MCF 10A (cell line): ENCODE measurements at regions not wholly inside any gene's neighbourhood (a gene's known extent, or its start where the extent isn't known, plus 50 kb on each side); places are given as distances from the start of the nearest gene placed in this dataset.
A peak's percentile ranks its signal among the peaks of the same experiment; 100 is the strongest.

Experiments used
- BruUV-seq: library from RNA; stranded (reverse); fragments of 400-500 nt; replicated peaks from 2 replicates; lab custom pipeline; 2021; lab: Mats Ljungman, UMichigan
- CTCF ChIA-PET: fragments of 300-600 bp; sonication (Branson Sonifier 250); formaldehyde crosslinking; extraction: SDS; loops from one replicate; lab custom pipeline; 2021; ENCODE audit warnings: antibody characterized with exemption, inconsistent platforms; lab: Yijun Ruan, JAX
- POLR2A ChIA-PET: fragments of 300-600, 350-650 bp; sonication (Branson Sonifier 250); formaldehyde crosslinking; extraction: SDS; loops from one replicate; lab custom pipeline; 2020; ENCODE audit warnings: antibody characterized with exemption, inconsistent platforms; lab: Yijun Ruan, JAX
- DNase-seq: peaks from one replicate; pipeline ENCODE4 v3.0.0-alpha.2; 2018; ENCODE audit not compliant: unreplicated experiment
- H3K27ac Mint-ChIP-seq: one replicate; pipeline ENCODE4 v1.8.0; 2022; ENCODE audit warnings: mild to moderate bottlenecking, low read depth, mixed read lengths; ENCODE audit not compliant: unreplicated experiment
- H3K27me3 Mint-ChIP-seq: one replicate; pipeline ENCODE4 v1.8.0; 2022; ENCODE audit warnings: mixed read lengths; ENCODE audit not compliant: insufficient read depth, unreplicated experiment
- H3K36me3 Mint-ChIP-seq: one replicate; pipeline ENCODE4 v1.8.0; 2022; ENCODE audit warnings: mild to moderate bottlenecking, moderate library complexity, mixed read lengths; ENCODE audit not compliant: insufficient read depth, unreplicated experiment
- H3K4me1 Mint-ChIP-seq: one replicate; pipeline ENCODE4 v1.8.0; 2022; ENCODE audit warnings: mixed read lengths; ENCODE audit not compliant: insufficient read depth, unreplicated experiment
- H3K4me3 Mint-ChIP-seq: one replicate; pipeline ENCODE4 v1.8.0; 2022; ENCODE audit warnings: mild to moderate bottlenecking, moderate library complexity, mixed read lengths; ENCODE audit not compliant: unreplicated experiment
- H3K9me3 Mint-ChIP-seq: one replicate; pipeline ENCODE4 v1.8.0; 2022; ENCODE audit warnings: mixed read lengths; ENCODE audit not compliant: unreplicated experiment
- intact Hi-C: fragments of 100-400 bp; cut with micrococcal nuclease; formaldehyde crosslinking; loops from 2 replicates; pipeline ENCODE4 v1.14.1; 2022
- TF ChIP-seq, protein P1 (sequence below): fragments of 200-600 bp; IDR thresholded peaks from one replicate; pipeline ENCODE4 v1.8.0; 2022; ENCODE audit warnings: antibody characterized with exemption, mild to moderate bottlenecking; ENCODE audit not compliant: unreplicated experiment

DNA sequence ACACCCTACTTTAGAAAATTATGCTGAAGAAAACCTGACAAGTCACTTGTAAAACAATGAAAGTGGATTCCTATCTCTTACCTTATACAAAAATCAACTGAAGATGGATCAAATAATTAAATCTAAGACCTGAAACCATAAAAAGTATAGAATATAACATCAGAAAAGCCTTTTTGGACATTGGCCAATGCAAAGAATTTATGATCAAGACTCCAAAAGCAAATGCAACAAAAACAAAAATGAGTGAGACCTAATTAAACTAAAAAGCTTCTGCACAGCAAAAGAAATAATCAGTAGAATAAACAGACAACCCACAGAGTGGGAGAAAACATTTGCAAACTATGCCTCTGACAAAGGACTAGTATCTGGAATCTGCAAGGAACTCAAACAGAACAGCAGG lies 303.0 kb upstream of the CDH9 start:
- Mint-ChIP-seq H3K27me3 (no peaks in the 10 kb centered on the region), H3K36me3 (no peaks in the 10 kb centered on the region), H3K27ac (no peak overlapping the region), H3K4me3 (no peak overlapping the region), H3K9me3 (no peaks in the 10 kb centered on the region), H3K4me1 (no peaks in the 10 kb centered on the region)
- DNase-seq, result no peak
- TF ChIP-seq, protein P1, sequence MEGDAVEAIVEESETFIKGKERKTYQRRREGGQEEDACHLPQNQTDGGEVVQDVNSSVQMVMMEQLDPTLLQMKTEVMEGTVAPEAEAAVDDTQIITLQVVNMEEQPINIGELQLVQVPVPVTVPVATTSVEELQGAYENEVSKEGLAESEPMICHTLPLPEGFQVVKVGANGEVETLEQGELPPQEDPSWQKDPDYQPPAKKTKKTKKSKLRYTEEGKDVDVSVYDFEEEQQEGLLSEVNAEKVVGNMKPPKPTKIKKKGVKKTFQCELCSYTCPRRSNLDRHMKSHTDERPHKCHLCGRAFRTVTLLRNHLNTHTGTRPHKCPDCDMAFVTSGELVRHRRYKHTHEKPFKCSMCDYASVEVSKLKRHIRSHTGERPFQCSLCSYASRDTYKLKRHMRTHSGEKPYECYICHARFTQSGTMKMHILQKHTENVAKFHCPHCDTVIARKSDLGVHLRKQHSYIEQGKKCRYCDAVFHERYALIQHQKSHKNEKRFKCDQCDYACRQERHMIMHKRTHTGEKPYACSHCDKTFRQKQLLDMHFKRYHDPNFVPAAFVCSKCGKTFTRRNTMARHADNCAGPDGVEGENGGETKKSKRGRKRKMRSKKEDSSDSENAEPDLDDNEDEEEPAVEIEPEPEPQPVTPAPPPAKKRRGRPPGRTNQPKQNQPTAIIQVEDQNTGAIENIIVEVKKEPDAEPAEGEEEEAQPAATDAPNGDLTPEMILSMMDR, result no peak
- intact Hi-C loops, result no loop called here
- CTCF ChIA-PET, result interaction anchor here (0.6 kb wide), 1 partner anchor 155 kb away, joined by 4 read pairs; no protein-coding TSS in a partner anchor
- BruUV-seq, result no TSS peak
- POLR2A ChIA-PET, result no interaction called here

DNA sequence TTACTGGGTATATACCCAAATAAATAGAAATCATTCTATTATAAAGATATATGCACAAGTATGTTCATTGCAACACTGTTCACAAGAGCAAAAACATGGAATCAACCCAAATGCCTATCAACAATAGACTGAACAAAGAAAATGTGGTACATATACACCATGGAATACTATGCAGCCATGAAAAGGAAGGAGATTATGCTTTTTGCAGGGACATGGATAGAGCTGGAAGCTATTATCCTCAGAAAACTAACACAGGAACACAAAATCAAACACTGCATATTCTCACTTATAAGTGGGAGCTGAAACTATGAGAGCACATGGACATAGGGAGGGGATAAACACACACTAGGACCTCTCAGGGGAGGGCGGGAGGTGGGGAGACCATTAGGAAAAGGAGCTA lies 298.4 kb upstream of the CDH9 start:
- intact Hi-C loops, result no loop called here
- ChIA-PET POLR2A (no interaction called here), CTCF (no interaction called here)
- BruUV-seq, result no TSS peak
- TF ChIP-seq, protein P1, result no peak
- no peaks in the 10 kb centered on the region for H3K9me3 Mint-ChIP-seq
- no peaks in the 10 kb centered on the region for H3K36me3 Mint-ChIP-seq
- no peaks in the 10 kb centered on the region for H3K27me3 Mint-ChIP-seq
- DNase-seq, result no peak
- no peaks in the 10 kb centered on the region for H3K4me1 Mint-ChIP-seq
- H3K27ac Mint-ChIP-seq, result no peak overlapping the region
- H3K4me3 Mint-ChIP-seq, result no peak overlapping the region

DNA sequence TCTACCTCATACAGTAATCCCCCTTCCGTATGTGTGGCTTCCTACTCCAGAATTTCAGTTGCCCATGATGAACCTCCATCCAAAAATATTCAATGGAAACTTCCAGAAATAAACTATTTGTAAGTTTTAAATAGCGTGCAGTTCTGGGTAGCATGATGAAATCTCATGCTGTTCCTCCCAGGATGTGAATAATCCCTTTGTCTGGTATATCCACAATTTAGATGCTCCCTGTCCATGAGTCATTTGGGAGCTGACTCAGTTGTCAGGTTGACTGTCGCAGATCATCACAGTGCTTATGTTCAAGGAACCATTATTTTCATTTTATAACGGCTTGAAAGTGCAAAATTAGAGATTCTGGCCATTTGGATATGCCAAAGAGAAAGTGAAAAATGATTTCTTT lies 290.1 kb upstream of the CDH9 start:
- Mint-ChIP-seq H3K4me3 (no peak overlapping the region), H3K27me3 (no peaks in the 10 kb centered on the region), H3K36me3 (no peaks in the 10 kb centered on the region), H3K27ac (peak overlapping the region; percentile 74), H3K4me1 (peaks cover 5% of the 10 kb centered on the region), H3K9me3 (no peaks in the 10 kb centered on the region)
- ChIA-PET POLR2A (interaction anchor here (0.5 to 0.7 kb wide), 2 partner anchors 11 to 1124 kb away, joined by 3 read pairs; no protein-coding TSS in a partner anchor), CTCF (interaction anchor here (1.0 kb wide), 1 partner anchor 50 kb away, joined by 3 read pairs; no protein-coding TSS in a partner anchor)
- TF ChIP-seq, protein P1, result no peak
- BruUV-seq, result no TSS peak
- peak; percentile 73 for DNase-seq
- intact Hi-C loops, result no loop called here

DNA sequence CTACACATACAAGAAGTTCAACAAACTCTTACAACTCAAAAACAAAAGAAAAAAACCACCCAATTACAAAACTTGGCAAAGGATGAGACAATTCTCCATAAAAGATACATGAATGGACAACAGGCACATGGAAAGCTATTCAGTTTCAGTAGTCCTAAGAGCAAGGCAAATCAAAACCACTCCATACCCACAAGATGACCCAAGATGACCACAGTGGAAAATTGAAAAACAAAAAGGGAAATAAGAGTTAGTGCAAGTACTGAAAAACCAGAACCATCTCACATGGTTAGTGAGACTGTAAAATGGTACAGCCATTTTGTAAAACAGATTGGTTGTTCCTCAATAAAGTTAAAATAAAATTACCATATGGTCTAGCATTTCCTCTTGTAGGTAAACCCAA lies 287.1 kb upstream of the CDH9 start:
- CTCF ChIA-PET, result no interaction called here
- peaks cover 5% of the 10 kb centered on the region for H3K4me1 Mint-ChIP-seq
- H3K27me3 Mint-ChIP-seq, result no peaks in the 10 kb centered on the region
- no peak for DNase-seq
- H3K36me3 Mint-ChIP-seq, result no peaks in the 10 kb centered on the region
- no peaks in the 10 kb centered on the region for H3K9me3 Mint-ChIP-seq
- BruUV-seq, result no TSS peak
- no peak overlapping the region for H3K4me3 Mint-ChIP-seq
- H3K27ac Mint-ChIP-seq, result no peak overlapping the region
- TF ChIP-seq, protein P1, result no peak
- POLR2A ChIA-PET, result no interaction called here
- intact Hi-C loops, result no loop called here
